K562 (cell line): ENCODE measurements at regions not wholly inside any gene's neighbourhood (a gene's known extent, or its start where the extent isn't known, plus 50 kb on each side); places are given as distances from the start of the nearest gene placed in this dataset.

Experiments
- ATAC-seq: fragments of 200-7000 bp; cut with Tn5 transposase; 3 replicates; pipeline ENCODE4 v1.9.1; 2020; ENCODE audit warnings: moderate library complexity
- BruUV-seq: library from RNA; stranded (reverse); fragments of 400-500 nt; replicated peaks from 2 replicates; lab custom pipeline; 2021; lab: Mats Ljungman, UMichigan
- CTCF ChIA-PET: fragments of 300-600 bp; formaldehyde crosslinking; extraction: SDS; loops from one replicate; lab custom pipeline; 2021; ENCODE audit warnings: low intra/inter-chr PET ratio; lab: Yijun Ruan, JAX
- POLR2A ChIA-PET: fragments of 300-600, 350-650 bp; sonication (Branson Sonifier 250); formaldehyde crosslinking; extraction: SDS; loops from one replicate; lab custom pipeline; 2021; ENCODE audit warnings: antibody characterized with exemption, inconsistent platforms; lab: Yijun Ruan, JAX
- DNase-seq, 4 experiments: peaks; one replicate each; pipeline versions ENCODE4 v3.0.0 to v3.0.0-alpha.2; 2011 to 2018; ENCODE audit warnings: low spot score in 3 of 4, mixed read lengths in 3 of 4; ENCODE audit errors: extremely low read depth in 1 of 4
- FAIRE-seq: peaks from 2 replicates; lab custom pipeline; 2011; peaks lifted over from hg19 to GRCh38; lab: Jason Lieb, UNC
- H2AFZ ChIP-seq: 2 replicates; pipeline ENCODE4 v1.6.0; 2011; ENCODE audit warnings: low read depth, low read length, control low read depth, inconsistent platforms
- H3K27ac ChIP-seq: fragments of 200-600 bp; 3 replicates; pipeline ENCODE4 v1.8.0; 2011; ENCODE audit warnings: low read depth, mild to moderate bottlenecking, control low read depth, inconsistent platforms, low read length, moderate library complexity, mixed read lengths; ENCODE audit errors: extremely low read depth
- H3K27me3 ChIP-seq, 2 experiments: fragments of 300-600 bp in 1 of 2; 2 replicates in 1 of 2; 3 replicates in 1 of 2; pipeline versions ENCODE4 v1.6.0 to v1.8.0; 2011; ENCODE audit warnings: inconsistent platforms in 2 of 2, low read length in 2 of 2, mild to moderate bottlenecking in 1 of 2, mixed read lengths in 1 of 2, moderate library complexity in 1 of 2; ENCODE audit not compliant: control insufficient read depth in 2 of 2, insufficient read depth in 2 of 2
- H3K36me3 ChIP-seq: fragments of 300-600 bp; 3 replicates; pipeline ENCODE4 v1.8.0; 2011; ENCODE audit warnings: mild to moderate bottlenecking, low read length, inconsistent platforms; ENCODE audit not compliant: control insufficient read depth, insufficient read depth
- H3K4me1 ChIP-seq, 2 experiments: fragments of 200-600 bp in 1 of 2; replicated peaks in 1 of 2; 2 replicates in 1 of 2; 3 replicates in 1 of 2; pipeline versions ENCODE4 v1.5.1 to v1.8.0; 2011; ENCODE audit warnings: inconsistent platforms in 2 of 2, low read length in 2 of 2, mild to moderate bottlenecking in 1 of 2, mixed read lengths in 1 of 2, moderate library complexity in 1 of 2; ENCODE audit not compliant: control insufficient read depth in 2 of 2, insufficient read depth in 2 of 2
- H3K4me2 ChIP-seq: 2 replicates; pipeline ENCODE4 v1.6.1; 2011; ENCODE audit warnings: low read length, control low read depth, inconsistent platforms, mixed read lengths; ENCODE audit not compliant: insufficient read depth
- H3K4me3 ChIP-seq: fragments of 200-600 bp; sonication (generic), shearing (Covaris generic); 2 replicates; pipeline ENCODE4 v1.5.1; 2016; ENCODE audit warnings: control low read depth, inconsistent platforms
- H3K79me2 ChIP-seq: fragments of 200-600 bp; 3 replicates; pipeline ENCODE4 v1.8.0; 2011; ENCODE audit warnings: low read length, inconsistent platforms; ENCODE audit not compliant: control insufficient read depth, insufficient read depth
- H3K9ac ChIP-seq, 2 experiments: 2 replicates each; pipeline versions ENCODE4 v1.6.0 to v1.6.1; 2011; ENCODE audit warnings: low read depth in 2 of 2, low read length in 2 of 2, control low read depth in 1 of 2, inconsistent platforms in 1 of 2, mild to moderate bottlenecking in 1 of 2, mixed read lengths in 1 of 2; ENCODE audit not compliant: insufficient read depth in 1 of 2
- H3K9me1 ChIP-seq: one replicate; pipeline ENCODE4 v1.6.0; 2011; ENCODE audit warnings: inconsistent platforms, mild to moderate bottlenecking, low read length, moderate library complexity; ENCODE audit not compliant: control insufficient read depth, insufficient read depth
- H3K9me3 ChIP-seq: replicated peaks from 2 replicates; pipeline ENCODE4 v1.5.1; 2011; ENCODE audit warnings: low read depth, low read length, inconsistent platforms; ENCODE audit not compliant: control insufficient read depth, insufficient read depth
- H4K20me1 ChIP-seq: replicated peaks from 2 replicates; pipeline ENCODE4 v1.6.1; 2011; ENCODE audit warnings: low read length, inconsistent platforms, mixed read lengths; ENCODE audit not compliant: control insufficient read depth, insufficient read depth
- CHD1 ChIP-seq: fragments of 200-600 bp; sonication (generic); IDR thresholded peaks from one replicate; pipeline ENCODE4 v1.6.1; 2012; ENCODE audit warnings: mild to moderate bottlenecking, moderate library complexity, low read length, inconsistent platforms
- DEAF1 ChIP-seq: fragments of 450-650 bp; formaldehyde crosslinking; IDR thresholded peaks from 2 replicates; pipeline ENCODE4 v1.4.0; 2020; ENCODE audit warnings: mild to moderate bottlenecking, moderate library complexity
- FIP1L1 ChIP-seq: fragments of 200-400 bp; formaldehyde crosslinking; IDR thresholded peaks from 2 replicates; pipeline ENCODE4 v1.6.1; 2018; ENCODE audit warnings: mild to moderate bottlenecking, low read depth, low read length; ENCODE audit not compliant: poor library complexity, severe bottlenecking
- FOXJ3 ChIP-seq: sonication (generic); formaldehyde crosslinking; IDR thresholded peaks from 2 replicates; pipeline ENCODE4 v1.4.0; 2020; ENCODE audit warnings: mild to moderate bottlenecking, missing genetic modification reagents
- HCFC1 ChIP-seq: IDR thresholded peaks from 2 replicates; pipeline ENCODE4 v1.6.1; 2012; ENCODE audit warnings: low read depth, low read length, improper control_type of control experiment
- MEF2D ChIP-seq: conservative IDR thresholded peaks from 2 replicates; pipeline ENCODE4 v1.6.1; 2016; ENCODE audit warnings: low read depth, missing genetic modification characterization, missing compliant biosample characterization
- NFE2L1 ChIP-seq: fragments of 450-650 bp; IDR thresholded peaks from 2 replicates; pipeline ENCODE4 v1.6.1; 2016; ENCODE audit warnings: missing genetic modification characterization, low read depth, mild to moderate bottlenecking, missing compliant biosample characterization, moderate library complexity, borderline replicate concordance
- PTRF ChIP-seq: fragments of 450-650 bp; IDR thresholded peaks from 2 replicates; pipeline ENCODE4 v1.6.1; 2016; ENCODE audit warnings: mild to moderate bottlenecking, missing genetic modification characterization, missing compliant biosample characterization
- PYGO2 ChIP-seq: fragments of 450-650 bp; IDR thresholded peaks from 2 replicates; pipeline ENCODE4 v1.6.1; 2016; ENCODE audit warnings: mild to moderate bottlenecking, missing genetic modification characterization, moderate library complexity, missing compliant biosample characterization
- RBFOX2 ChIP-seq: fragments of 200-400 bp; formaldehyde crosslinking; IDR thresholded peaks from 2 replicates; pipeline ENCODE4 v1.6.1; 2017; ENCODE audit warnings: low read depth, mild to moderate bottlenecking, low read length, moderate library complexity
- U2AF2 ChIP-seq: fragments of 200-400 bp; formaldehyde crosslinking; optimal IDR thresholded peaks from 2 replicates; pipeline ENCODE3; 2017; ENCODE audit warnings: low read depth, mild to moderate bottlenecking, low read length
- ZNF133 ChIP-seq: fragments of 250-450 bp; sonication (Bioruptor Pico); IDR thresholded peaks from 2 replicates; pipeline ENCODE4 v1.4.0; 2020; ENCODE audit warnings: mild to moderate bottlenecking
- WGBS: fragments of 100-300 bp; shearing (Covaris generic); methylation state at CpG from one replicate; pipeline ENCODE4 v1.1.6; 2016; ENCODE audit warnings: low coverage, mixed read lengths; ENCODE audit not compliant: insufficient coverage; ENCODE audit errors: missing lambda C conversion rate; 5-methylcytosine and 5-hydroxymethylcytosine counted together
- in situ Hi-C: fragments of 300-500 bp; cut with MboI; formaldehyde crosslinking; loops from 4 replicates; pipeline ENCODE4 v1.15.0; 2018; ENCODE audit warnings: inconsistent platforms, mixed read lengths
- intact Hi-C: fragments of 100-400 bp; cut with micrococcal nuclease; formaldehyde crosslinking; loops from 2 replicates; pipeline ENCODE4 v1.14.2; 2022
- TF ChIP-seq, protein P1 (sequence below): fragments of 250-450 bp; sonication (Bioruptor Pico); IDR thresholded peaks from 2 replicates; pipeline ENCODE4 v1.4.0; 2020

DNA sequence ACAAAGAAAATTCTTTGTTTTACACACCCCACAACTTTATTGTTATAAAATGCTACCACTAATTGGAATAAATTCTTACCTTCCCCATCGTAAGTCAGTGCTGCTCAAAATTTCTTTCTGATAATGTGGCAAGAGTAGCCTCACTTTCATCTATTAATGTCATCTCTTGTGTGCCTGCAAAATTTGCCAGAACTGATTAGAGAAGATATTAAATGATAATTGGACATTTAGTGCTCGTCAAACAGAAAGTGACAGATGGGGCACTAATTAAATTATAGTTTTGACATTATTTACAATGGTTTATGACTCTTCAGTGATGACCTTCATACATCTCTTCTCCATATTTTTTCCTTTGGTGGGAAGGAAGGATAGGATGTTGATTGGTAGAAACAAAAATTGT lies 690.9 kb downstream of the NXPH1 start:
- no peaks in the 10 kb centered on the region for H3K36me3 ChIP-seq
- no peaks in the 10 kb centered on the region for H3K79me2 ChIP-seq

DNA sequence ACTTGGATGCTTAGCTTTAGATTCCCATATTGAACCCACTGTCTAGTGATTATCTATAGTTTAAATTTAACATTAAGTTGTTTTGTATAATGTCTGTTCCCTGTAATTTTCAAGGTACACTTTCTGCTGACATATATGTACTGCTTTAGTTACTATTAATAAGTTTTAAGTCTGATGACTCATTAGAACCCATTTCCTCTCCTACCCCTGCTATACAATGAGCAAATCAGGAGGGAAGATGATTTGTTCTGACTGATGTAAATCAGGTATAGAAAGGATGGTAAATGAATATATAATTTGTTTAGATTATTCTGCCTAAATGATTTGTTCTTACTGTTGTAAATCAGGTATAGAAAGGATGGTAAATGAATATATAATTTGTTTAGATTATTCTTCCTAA lies 691.8 kb downstream of the NXPH1 start:
- Histone ChIP-seq H3K9ac (no peak overlapping the region), H3K27me3 (no peaks in the 10 kb centered on the region), H2AFZ (no peak overlapping the region), H3K4me3 (no peak overlapping the region), H4K20me1 (no peaks in the 10 kb centered on the region), H3K79me2 (no peaks in the 10 kb centered on the region), H3K36me3 (no peaks in the 10 kb centered on the region), H3K4me1 (no peaks in the 10 kb centered on the region), H3K9me1 (no peaks in the 10 kb centered on the region), H3K4me2 (no peak overlapping the region), H3K9me3 (no peaks in the 10 kb centered on the region), H3K27ac (no peak overlapping the region)
- in situ Hi-C loops (no loop called here), intact Hi-C loops (no loop called here)
- ChIA-PET CTCF (no interaction called here), POLR2A (no interaction called here)
- BruUV-seq, result no TSS peak
- DNase-seq, result no peak
- no peak for FAIRE-seq
- no peak for ATAC-seq
- no peak for TF ChIP-seq HCFC1
- TF ChIP-seq DEAF1 (CRISPR knock-in tag), result no peak
- no peak for TF ChIP-seq RBFOX2
- TF ChIP-seq NFE2L1, result no peak

More for the DNA sequence above, 690.9 kb downstream of the NXPH1 start:
- Histone ChIP-seq H3K4me2 (no peak overlapping the region), H3K4me3 (no peak overlapping the region), H3K9me3 (no peaks in the 10 kb centered on the region), H3K4me1 (no peaks in the 10 kb centered on the region), H4K20me1 (no peaks in the 10 kb centered on the region), H3K9ac (no peak overlapping the region), H3K27ac (no peak overlapping the region), H2AFZ (no peak overlapping the region), H3K27me3 (no peaks in the 10 kb centered on the region), H3K9me1 (no peaks in the 10 kb centered on the region)
- ATAC-seq, result no peak
- no peak for DNase-seq
- BruUV-seq, result no TSS peak
- TF ChIP-seq U2AF2 (no peak), FIP1L1 (no peak), MEF2D (no peak), FOXJ3 (no peak), ZNF133 (CRISPR knock-in tag) (no peak), PYGO2 (tag) (no peak), CHD1 (no peak), PTRF (tag) (no peak)
- TF ChIP-seq, protein P1, sequence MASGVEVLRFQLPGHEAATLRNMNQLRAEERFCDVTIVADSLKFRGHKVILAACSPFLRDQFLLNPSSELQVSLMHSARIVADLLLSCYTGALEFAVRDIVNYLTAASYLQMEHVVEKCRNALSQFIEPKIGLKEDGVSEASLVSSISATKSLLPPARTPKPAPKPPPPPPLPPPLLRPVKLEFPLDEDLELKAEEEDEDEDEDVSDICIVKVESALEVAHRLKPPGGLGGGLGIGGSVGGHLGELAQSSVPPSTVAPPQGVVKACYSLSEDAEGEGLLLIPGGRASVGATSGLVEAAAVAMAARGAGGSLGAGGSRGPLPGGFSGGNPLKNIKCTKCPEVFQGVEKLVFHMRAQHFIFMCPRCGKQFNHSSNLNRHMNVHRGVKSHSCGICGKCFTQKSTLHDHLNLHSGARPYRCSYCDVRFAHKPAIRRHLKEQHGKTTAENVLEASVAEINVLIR (CRISPR knock-in tag), result no peak
- 4% methylated on average over 2 of the region's 2 CpGs for WGBS
- intact Hi-C loops (no loop called here), in situ Hi-C loops (no loop called here)
- CTCF ChIA-PET, result no interaction called here
- no peak for FAIRE-seq
- POLR2A ChIA-PET, result no interaction called here
